HAP-1 (cell line): ENCODE measurements at regions not wholly inside any gene's neighbourhood (a gene's known extent, or its start where the extent isn't known, plus 50 kb on each side); places are given as distances from the start of the nearest gene placed in this dataset.

Experiments used
- DNase-seq, 2 experiments: peaks; one replicate each; pipeline ENCODE4 v3.0.0-alpha.2; 2016 to 2020; ENCODE audit warnings: low spot score in 2 of 2
- H3K27me3 ChIP-seq: fragments of 250-450 bp; sonication (Bioruptor Pico); 2 replicates; pipeline ENCODE4 v1.5.1; 2020; ENCODE audit warnings: low read depth, mild to moderate bottlenecking, moderate library complexity
- H3K36me3 ChIP-seq: fragments of 250-450 bp; sonication (Bioruptor Pico); replicated peaks from 2 replicates; pipeline ENCODE4 v1.5.1; 2020; ENCODE audit warnings: mild to moderate bottlenecking
- H3K4me1 ChIP-seq: fragments of 250-450 bp; sonication (Bioruptor Pico); 2 replicates; pipeline ENCODE4 v1.5.1; 2020; ENCODE audit warnings: mild to moderate bottlenecking
- H3K4me3 ChIP-seq: fragments of 250-450 bp; sonication (Bioruptor Pico); 2 replicates; pipeline ENCODE4 v1.5.1; 2020; ENCODE audit warnings: mild to moderate bottlenecking, moderate library complexity
- H3K9me3 ChIP-seq: fragments of 250-450 bp; sonication (Bioruptor Pico); 2 replicates; pipeline ENCODE4 v1.5.1; 2020; ENCODE audit warnings: mild to moderate bottlenecking, moderate library complexity
- in situ Hi-C: fragments of 300-500 bp; cut with MboI; formaldehyde crosslinking; loops from 3 replicates; pipeline ENCODE4 v1.14.3; 2020; ENCODE audit warnings: low sequenced_read_pairs, inconsistent platforms, mixed read lengths

DNA sequence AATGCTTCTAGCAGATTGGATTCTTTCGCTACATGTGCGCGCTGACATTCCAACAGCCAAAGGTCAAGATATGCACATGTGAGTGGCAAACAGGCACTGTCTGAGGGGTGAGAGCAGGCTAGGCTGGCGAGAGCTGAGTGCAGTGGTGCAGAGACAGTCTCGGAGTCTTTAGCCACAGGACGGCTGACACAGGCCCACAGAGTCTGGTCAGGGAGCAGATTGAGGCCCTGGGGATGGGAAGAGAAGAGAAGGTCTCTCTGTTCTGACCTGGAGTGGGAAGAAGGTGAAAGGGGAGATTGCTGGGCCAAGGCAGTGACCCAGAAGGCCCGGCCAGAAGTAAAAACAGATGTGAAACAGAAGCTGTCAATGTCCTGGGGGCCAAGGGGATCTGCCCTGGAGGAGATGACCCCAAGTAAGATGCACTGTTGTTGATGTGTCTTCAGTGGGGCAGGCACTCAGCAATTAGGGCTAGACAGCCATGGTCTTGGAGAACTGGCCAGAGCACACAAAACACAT, 197.8 kb downstream of the ETS1 start:
- no peaks in the 10 kb centered on the region for H3K27me3 ChIP-seq
- no peaks in the 10 kb centered on the region for H3K4me1 ChIP-seq
- H3K4me3 ChIP-seq, result no peak overlapping the region
- DNase-seq, result no peak
- H3K36me3 ChIP-seq, result no peaks in the 10 kb centered on the region
- in situ Hi-C loops, result no loop called here
- no peaks in the 10 kb centered on the region for H3K9me3 ChIP-seq

GRCh38 chr11:128388206-128388815, 199.0 kb downstream of the ETS1 start:
- Histone ChIP-seq H3K4me3 (no peak overlapping the region), H3K36me3 (no peaks in the 10 kb centered on the region), H3K4me1 (no peaks in the 10 kb centered on the region), H3K27me3 (no peaks in the 10 kb centered on the region), H3K9me3 (no peaks in the 10 kb centered on the region)
- in situ Hi-C loops, result no loop called here
- DNase-seq, result no peak

DNA sequence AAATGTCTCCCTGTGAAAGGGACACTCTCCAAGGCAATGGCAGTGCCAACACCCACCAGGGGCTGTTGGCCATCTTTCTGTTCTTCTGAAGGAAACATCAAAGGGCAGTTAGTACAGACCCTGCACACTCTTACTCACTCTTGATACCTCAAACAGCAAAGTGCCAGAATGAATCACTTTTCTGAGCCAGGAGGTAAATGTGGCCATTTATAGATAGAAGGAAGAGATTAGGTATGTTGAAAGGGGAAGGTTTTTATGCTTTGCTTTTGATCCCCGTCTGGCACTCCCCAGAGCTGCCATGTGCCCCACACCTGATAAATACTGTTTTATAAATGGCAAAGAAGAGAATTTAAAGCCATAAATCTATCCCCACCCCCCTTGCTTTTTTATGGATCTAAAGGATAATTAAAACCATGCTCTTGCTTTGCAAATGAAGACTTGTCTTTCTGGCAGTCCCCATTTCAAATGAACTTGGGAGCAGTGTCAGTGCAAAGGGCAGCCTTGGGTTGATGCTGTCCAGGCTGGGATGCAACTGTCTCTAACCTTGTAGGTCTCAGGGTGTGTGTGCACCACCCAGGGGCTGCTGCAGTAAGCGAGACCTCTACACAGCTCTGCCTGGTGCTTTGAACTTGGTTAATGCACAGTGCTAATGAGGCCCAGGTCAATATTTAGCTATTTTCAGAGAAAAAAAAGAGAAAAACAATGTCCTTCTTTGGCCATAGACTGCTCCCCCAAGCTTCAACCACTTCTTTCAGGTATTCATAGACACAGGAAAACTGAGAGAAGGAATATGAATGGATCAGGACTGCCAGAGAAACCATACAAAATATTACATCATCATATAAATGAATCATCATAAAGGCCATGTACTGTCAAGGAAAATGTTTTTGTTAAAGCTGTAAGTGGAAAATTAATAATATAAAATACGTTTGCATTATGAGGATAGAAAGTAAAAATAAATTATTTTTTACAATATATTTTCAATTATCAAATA, 207.5 kb downstream of the ETS1 start:
- H3K27me3 ChIP-seq, result no peaks in the 10 kb centered on the region
- no peaks in the 10 kb centered on the region for H3K36me3 ChIP-seq
- H3K4me3 ChIP-seq, result no peak overlapping the region
- H3K9me3 ChIP-seq, result no peaks in the 10 kb centered on the region
- no peaks in the 10 kb centered on the region for H3K4me1 ChIP-seq
- no peak for DNase-seq
- in situ Hi-C loops, result no loop called here

DNA sequence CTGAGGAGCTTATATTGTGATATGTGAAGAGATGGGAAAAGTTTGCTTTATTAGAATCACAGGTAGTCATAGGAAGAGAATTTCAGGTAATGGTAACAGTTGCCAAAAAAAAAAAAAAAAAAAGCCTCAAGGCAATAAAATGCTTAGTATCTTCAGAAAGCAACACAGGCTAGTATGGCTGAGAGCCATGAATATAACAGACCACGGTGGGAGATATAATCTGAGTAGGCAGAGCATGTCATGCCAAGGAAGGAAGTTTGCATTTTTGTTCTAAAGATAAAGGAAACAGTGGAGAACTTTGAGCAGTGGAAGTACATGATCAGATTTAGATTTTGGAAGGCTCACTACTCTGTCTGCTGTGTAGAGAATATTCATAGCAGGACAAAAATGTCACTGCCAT, 211.4 kb downstream of the ETS1 start:
- Histone ChIP-seq H3K27me3 (0 out of 2 replicates have a peak, but pooled peaks cover 4% of the 10 kb centered on the region), H3K4me3 (no peak overlapping the region), H3K36me3 (no peaks in the 10 kb centered on the region), H3K4me1 (no peaks in the 10 kb centered on the region), H3K9me3 (no peaks in the 10 kb centered on the region)
- DNase-seq, result no peak
- in situ Hi-C loops, result no loop called here

DNA sequence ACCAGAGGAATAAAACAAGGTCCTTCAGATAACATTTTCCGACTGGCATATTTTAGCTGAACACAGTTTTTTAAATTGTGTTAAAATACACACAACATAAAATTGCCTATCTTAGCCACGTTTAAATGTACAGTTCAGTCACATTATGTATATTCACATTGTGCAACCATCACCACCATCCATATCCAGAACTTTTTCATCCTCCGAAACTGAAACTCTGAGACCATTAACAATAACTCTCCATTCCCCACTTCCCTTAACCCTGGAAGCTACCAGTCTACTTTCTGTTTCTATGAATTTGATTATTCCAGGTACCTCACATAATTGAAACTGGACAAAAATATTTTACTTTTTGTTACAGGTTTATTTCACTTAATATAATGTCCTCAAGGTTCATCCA, 213.3 kb downstream of the ETS1 start:
- H3K4me1 ChIP-seq, result no peaks in the 10 kb centered on the region
- no peaks in the 10 kb centered on the region for H3K36me3 ChIP-seq
- no peaks in the 10 kb centered on the region for H3K9me3 ChIP-seq
- DNase-seq, result no peak
- no peak overlapping the region for H3K4me3 ChIP-seq
- in situ Hi-C loops, result no loop called here
- 0 out of 2 replicates have a peak, but pooled peaks cover 4% of the 10 kb centered on the region for H3K27me3 ChIP-seq

- in situ Hi-C loops, result no loop called here
- DNase-seq, result no peak
- H3K27me3 ChIP-seq, result 0 out of 2 replicates have a peak, but pooled peaks cover 4% of the 10 kb centered on the region
- H3K36me3 ChIP-seq, result no peaks in the 10 kb centered on the region
- no peak overlapping the region for H3K4me3 ChIP-seq
- H3K4me1 ChIP-seq, result no peaks in the 10 kb centered on the region
- H3K9me3 ChIP-seq, result no peaks in the 10 kb centered on the region
These were observed 214.4 kb downstream of the ETS1 start for GRCh38 chr11:128372977-128373376.

GRCh38 chr11:128367573-128367972, 219.8 kb downstream of the ETS1 start:
- Histone ChIP-seq H3K4me3 (no peak overlapping the region), H3K27me3 (no peaks in the 10 kb centered on the region), H3K36me3 (no peaks in the 10 kb centered on the region), H3K9me3 (no peaks in the 10 kb centered on the region), H3K4me1 (no peaks in the 10 kb centered on the region)
- DNase-seq, result no peak
- in situ Hi-C loops, result no loop called here

GRCh38 chr11:128365044-128365443, 222.3 kb downstream of the ETS1 start:
- in situ Hi-C loops, result no loop called here
- Histone ChIP-seq H3K36me3 (no peaks in the 10 kb centered on the region), H3K9me3 (no peaks in the 10 kb centered on the region), H3K4me3 (no peak overlapping the region), H3K4me1 (no peaks in the 10 kb centered on the region), H3K27me3 (no peaks in the 10 kb centered on the region)
- no peak for DNase-seq

DNA sequence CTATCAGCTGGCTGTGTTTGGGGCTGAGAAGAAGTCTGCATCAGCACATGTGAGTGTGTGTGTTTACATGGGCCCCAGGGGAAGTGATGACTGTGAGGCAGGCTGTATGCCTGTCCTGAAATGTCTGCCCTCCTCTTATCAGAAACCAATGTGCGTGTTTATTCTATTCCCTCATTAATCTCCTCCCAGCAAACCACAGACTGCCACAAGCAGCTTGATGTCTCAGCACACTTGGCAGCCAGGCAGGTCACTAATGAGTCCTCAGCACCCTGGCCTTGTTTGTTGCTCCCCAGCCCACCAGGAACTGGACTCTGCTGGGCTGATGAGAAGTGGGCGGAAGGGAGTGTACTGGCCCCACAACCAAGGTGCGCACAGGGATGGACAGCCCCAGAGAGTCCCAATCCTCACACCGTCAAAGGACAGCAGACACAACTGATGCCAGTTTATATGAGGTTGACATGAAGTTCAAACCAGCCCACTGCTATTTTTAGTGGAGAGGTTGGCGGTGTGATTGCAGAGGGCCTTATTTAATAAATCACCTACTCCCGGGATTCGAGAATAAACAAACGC, 225.8 kb downstream of the ETS1 start:
- DNase-seq, result no peak
- Histone ChIP-seq H3K4me3 (no peak overlapping the region), H3K36me3 (no peaks in the 10 kb centered on the region), H3K9me3 (no peaks in the 10 kb centered on the region), H3K4me1 (no peaks in the 10 kb centered on the region), H3K27me3 (no peaks in the 10 kb centered on the region)
- in situ Hi-C loops, result no loop called here

DNA sequence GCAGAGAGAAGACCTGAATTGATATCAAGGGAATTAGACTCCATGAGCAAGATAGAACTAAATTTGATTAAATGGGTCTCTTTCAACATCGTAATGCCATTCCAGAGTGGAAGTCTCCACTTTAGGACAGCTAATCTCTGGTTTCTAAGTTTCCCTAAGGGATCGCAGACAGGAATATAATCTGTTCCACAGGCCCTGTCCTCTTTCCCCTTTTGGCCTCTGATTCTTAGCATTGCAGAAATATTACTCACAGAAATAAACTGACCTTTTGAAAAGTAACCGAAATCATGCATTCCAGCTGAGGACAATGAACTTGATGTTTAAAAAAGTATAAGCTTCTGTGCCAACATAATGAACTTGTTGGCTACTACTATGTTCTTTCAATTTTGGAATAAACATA, 227.8 kb downstream of the ETS1 start:
- Histone ChIP-seq H3K9me3 (no peaks in the 10 kb centered on the region), H3K36me3 (no peaks in the 10 kb centered on the region), H3K4me3 (no peak overlapping the region), H3K4me1 (no peaks in the 10 kb centered on the region), H3K27me3 (no peaks in the 10 kb centered on the region)
- in situ Hi-C loops, result no loop called here
- no peak for DNase-seq

DNA sequence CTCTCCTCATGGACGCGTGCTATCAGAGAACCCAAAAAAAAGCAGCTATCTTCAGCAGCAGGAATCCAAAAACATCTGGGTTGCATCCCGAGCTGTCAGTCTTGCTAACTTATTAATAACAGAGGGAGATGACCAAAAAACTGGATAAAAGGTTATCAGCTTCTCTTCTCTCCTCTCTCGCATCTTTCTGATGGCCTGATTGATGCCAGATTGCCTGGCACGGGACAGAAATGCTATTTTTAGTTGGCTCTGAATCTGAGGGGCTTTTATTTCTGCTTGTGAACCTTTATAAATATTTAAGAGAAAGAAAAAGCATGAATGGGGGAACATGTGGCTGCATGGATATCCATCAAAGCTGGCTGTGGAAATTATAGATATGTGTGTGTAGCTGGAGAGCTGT, 230.3 kb downstream of the ETS1 start:
- peaks cover 3% of the 10 kb centered on the region; the same call in 1 of the 2 replicates for H3K27me3 ChIP-seq
- no peaks in the 10 kb centered on the region for H3K36me3 ChIP-seq
- H3K4me1 ChIP-seq, result no peaks in the 10 kb centered on the region
- no peaks in the 10 kb centered on the region for H3K9me3 ChIP-seq
- no peak overlapping the region for H3K4me3 ChIP-seq
- in situ Hi-C loops, result no loop called here
- DNase-seq, result no peak

- Histone ChIP-seq H3K36me3 (no peaks in the 10 kb centered on the region), H3K4me3 (no peak overlapping the region), H3K27me3 (peaks cover 5% of the 10 kb centered on the region; the same call in 1 of the 2 replicates), H3K4me1 (no peaks in the 10 kb centered on the region), H3K9me3 (no peaks in the 10 kb centered on the region)
- in situ Hi-C loops, result no loop called here
- no peak for DNase-seq
These were observed 231.8 kb downstream of the ETS1 start for GRCh38 chr11:128355558-128355957.

DNA sequence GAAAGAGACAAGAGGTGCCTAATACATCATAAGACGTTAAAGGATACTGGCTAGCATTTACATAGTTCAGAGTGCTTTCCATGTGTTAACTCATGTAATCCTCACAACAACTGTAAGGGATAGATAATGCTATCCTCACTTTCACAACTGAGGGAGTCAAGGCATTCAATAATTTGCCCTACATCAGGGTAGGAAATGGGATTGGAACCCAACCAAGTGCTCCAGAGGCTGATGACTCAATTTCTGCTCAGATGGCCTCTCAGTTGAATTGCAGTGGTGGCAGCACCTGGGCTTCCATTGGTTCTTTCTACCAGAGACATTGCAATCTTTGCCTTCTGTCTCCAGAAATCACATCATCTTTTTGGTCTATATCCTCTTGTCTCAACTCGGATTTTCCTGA, 232.9 kb downstream of the ETS1 start:
- H3K9me3 ChIP-seq, result no peaks in the 10 kb centered on the region
- DNase-seq, result no peak
- no peaks in the 10 kb centered on the region for H3K36me3 ChIP-seq
- no peaks in the 10 kb centered on the region for H3K4me1 ChIP-seq
- in situ Hi-C loops, result no loop called here
- H3K4me3 ChIP-seq, result no peak overlapping the region
- peaks cover 5% of the 10 kb centered on the region; the same call in 1 of the 2 replicates for H3K27me3 ChIP-seq

- no peak for DNase-seq
- no peaks in the 10 kb centered on the region for H3K4me1 ChIP-seq
- H3K36me3 ChIP-seq, result no peaks in the 10 kb centered on the region
- peaks cover 5% of the 10 kb centered on the region; the same call in 1 of the 2 replicates for H3K27me3 ChIP-seq
- H3K9me3 ChIP-seq, result no peaks in the 10 kb centered on the region
- no peak overlapping the region for H3K4me3 ChIP-seq
- in situ Hi-C loops, result no loop called here
These were observed 236.2 kb downstream of the ETS1 start for GRCh38 chr11:128351168-128351567.
